Mucosa of descending colon (tissue), 3 donors: ENCODE measurements at regions not wholly inside any gene's neighbourhood (a gene's known extent, or its start where the extent isn't known, plus 50 kb on each side); places are given as distances from the start of the nearest gene placed in this dataset.
A peak's percentile ranks its signal among the peaks of the same experiment; 100 is the strongest.
"Not testable (repeated sequence)": the region's sequence is repeated elsewhere in the genome, so short reads cannot be mapped to it uniquely, and the experiment has no call there.

ENCODE experiments used
- ATAC-seq: fragments of 200-7000 bp; cut with Tn5 transposase; one replicate; pipeline ENCODE4 v1.9.1; 2020; ENCODE audit warnings: mild to moderate bottlenecking, moderate library complexity
- DNase-seq, 3 donors: peaks; one replicate each; pipeline ENCODE4 v3.0.0-alpha.2; 2020
- H3K36me3 ChIP-seq: fragments of 200-600 bp; one replicate; pipeline ENCODE4 v1.8.0; 2021; ENCODE audit warnings: low read depth, mild to moderate bottlenecking
- H3K4me1 ChIP-seq: fragments of 200-600 bp; one replicate; pipeline ENCODE4 v1.8.0; 2021; ENCODE audit warnings: low read depth, mild to moderate bottlenecking
- H3K4me3 ChIP-seq: fragments of 200-600 bp; one replicate; pipeline ENCODE4 v1.8.0; 2021; ENCODE audit warnings: mild to moderate bottlenecking
- H3K9me3 ChIP-seq: fragments of 200-600 bp; one replicate; pipeline ENCODE4 v1.8.0; 2021; ENCODE audit warnings: mild to moderate bottlenecking
- intact Hi-C, 2 donors: fragments of 100-400 bp; cut with DNase I in 1 of 2; cut with micrococcal nuclease in 1 of 2; formaldehyde crosslinking; loops; one replicate each; pipeline versions ENCODE4 v1.11.0 to v1.11.1; 2022; cut with DNase I, micrococcal nuclease
- TF ChIP-seq, protein P1 (sequence below): fragments of 200-600 bp; IDR thresholded peaks from one replicate; pipeline ENCODE4 v1.8.0; 2022; ENCODE audit warnings: antibody characterized with exemption, mild to moderate bottlenecking
- donor health status: DM: no; HTN: no; CAD: no; lungs with moderate emphysema.
- donor health status: DM: no; HTN: no; CAD: no.
- donor health status: DM: no; HTN: yes; CAD: no.

GRCh38 chr6:40880906-40881305 is 158.1 kb downstream of the UNC5CL start:
- TF ChIP-seq, protein P1, sequence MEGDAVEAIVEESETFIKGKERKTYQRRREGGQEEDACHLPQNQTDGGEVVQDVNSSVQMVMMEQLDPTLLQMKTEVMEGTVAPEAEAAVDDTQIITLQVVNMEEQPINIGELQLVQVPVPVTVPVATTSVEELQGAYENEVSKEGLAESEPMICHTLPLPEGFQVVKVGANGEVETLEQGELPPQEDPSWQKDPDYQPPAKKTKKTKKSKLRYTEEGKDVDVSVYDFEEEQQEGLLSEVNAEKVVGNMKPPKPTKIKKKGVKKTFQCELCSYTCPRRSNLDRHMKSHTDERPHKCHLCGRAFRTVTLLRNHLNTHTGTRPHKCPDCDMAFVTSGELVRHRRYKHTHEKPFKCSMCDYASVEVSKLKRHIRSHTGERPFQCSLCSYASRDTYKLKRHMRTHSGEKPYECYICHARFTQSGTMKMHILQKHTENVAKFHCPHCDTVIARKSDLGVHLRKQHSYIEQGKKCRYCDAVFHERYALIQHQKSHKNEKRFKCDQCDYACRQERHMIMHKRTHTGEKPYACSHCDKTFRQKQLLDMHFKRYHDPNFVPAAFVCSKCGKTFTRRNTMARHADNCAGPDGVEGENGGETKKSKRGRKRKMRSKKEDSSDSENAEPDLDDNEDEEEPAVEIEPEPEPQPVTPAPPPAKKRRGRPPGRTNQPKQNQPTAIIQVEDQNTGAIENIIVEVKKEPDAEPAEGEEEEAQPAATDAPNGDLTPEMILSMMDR: no peak
- intact Hi-C loops: no loop called here
- no peak for ATAC-seq
- Histone ChIP-seq H3K4me1 (no peaks in the 10 kb centered on the region), H3K9me3 (no peaks in the 10 kb centered on the region), H3K4me3 (no peak overlapping the region), H3K36me3 (no peaks in the 10 kb centered on the region)
- no peak for DNase-seq

GRCh38 chr6:40879169-40879568 is 159.9 kb downstream of the UNC5CL start:
- DNase-seq: no peak
- intact Hi-C loops: no loop called here
- no peak for ATAC-seq
- TF ChIP-seq, protein P1: no peak
- no peaks in the 10 kb centered on the region for H3K9me3 ChIP-seq
- H3K36me3 ChIP-seq: no peaks in the 10 kb centered on the region
- H3K4me3 ChIP-seq: no peak overlapping the region
- no peaks in the 10 kb centered on the region for H3K4me1 ChIP-seq

GRCh38 chr6:40877362-40877761 is 161.7 kb downstream of the UNC5CL start:
- Histone ChIP-seq H3K36me3 (no peaks in the 10 kb centered on the region), H3K4me1 (no peaks in the 10 kb centered on the region), H3K9me3 (no peaks in the 10 kb centered on the region), H3K4me3 (no peak overlapping the region)
- TF ChIP-seq, protein P1: no peak
- no peak for DNase-seq
- no peak for ATAC-seq
- intact Hi-C loops: no loop called here

DNA sequence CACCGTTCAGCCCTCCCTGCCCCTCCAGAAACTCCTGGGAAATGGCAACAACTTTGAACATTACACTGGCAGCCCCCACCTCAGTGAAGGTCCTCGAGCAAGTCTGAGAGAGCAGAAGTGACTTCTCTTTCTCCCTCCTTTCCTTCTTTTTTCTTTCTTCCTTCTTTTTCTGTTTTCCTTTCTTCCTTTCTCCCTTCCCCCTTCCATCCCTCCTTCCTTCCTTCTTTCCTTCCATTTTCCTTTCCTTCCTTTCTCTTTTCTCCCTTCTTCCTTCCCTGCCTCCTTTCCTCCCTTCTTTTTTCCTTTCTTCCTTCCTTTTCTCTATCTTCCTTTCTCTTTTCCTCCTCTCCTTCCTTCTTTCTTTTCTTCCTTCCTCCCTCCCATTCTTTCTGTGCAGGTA is 162.7 kb downstream of the UNC5CL start:
- ATAC-seq: no peak
- DNase-seq: no peak
- Histone ChIP-seq H3K4me3 (no peak overlapping the region), H3K36me3 (no peaks in the 10 kb centered on the region), H3K4me1 (no peaks in the 10 kb centered on the region), H3K9me3 (no peaks in the 10 kb centered on the region)
- TF ChIP-seq, protein P1: no peak
- intact Hi-C loops: no loop called here

DNA sequence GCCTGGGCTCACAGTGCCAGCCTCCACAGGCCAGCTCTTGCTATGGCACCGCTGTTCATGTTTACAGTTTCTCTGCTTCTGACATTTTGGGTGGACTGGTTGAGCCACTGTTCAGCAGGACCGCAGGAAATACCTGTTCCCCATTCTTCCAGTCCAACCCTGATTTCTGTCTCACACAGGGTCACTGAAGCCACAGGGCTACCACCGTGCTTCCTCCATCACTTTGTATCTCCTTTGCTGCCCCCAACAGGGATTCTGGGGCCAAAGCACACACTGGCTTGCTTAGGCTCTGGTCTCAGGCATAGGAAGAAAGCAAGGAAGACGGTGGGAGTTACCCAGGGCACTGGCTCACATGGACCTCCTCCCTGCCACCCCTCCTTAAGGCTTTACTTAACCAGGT is 164.5 kb downstream of the UNC5CL start:
- TF ChIP-seq, protein P1: no peak
- no peaks in the 10 kb centered on the region for H3K4me1 ChIP-seq
- no peaks in the 10 kb centered on the region for H3K36me3 ChIP-seq
- no peaks in the 10 kb centered on the region for H3K9me3 ChIP-seq
- intact Hi-C loops: no loop called here
- H3K4me3 ChIP-seq: no peak overlapping the region
- DNase-seq: peak in 1 of 3 donors; percentile 4
- no peak for ATAC-seq

DNA sequence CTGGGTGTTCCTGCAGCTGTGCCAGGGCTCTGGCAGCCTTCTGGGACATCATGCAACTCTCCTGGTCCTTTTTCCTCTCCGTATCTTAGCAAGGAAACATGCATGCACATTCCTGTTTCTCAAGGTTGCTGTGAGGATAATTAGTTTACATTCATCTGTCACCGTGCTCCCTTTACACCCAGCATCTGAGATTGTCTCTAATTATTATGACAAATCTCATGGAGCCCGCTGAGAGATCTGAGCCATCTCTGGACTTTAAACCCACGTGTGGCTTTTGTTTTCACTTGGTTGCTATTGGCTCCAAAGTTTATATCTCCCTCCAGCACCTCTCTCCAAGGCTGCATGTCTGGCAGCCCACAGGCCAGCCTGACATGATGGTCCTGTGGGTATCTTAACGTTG is 167.6 kb downstream of the UNC5CL start:
- no peak for ATAC-seq
- DNase-seq: no peak

GRCh38 chr6:40868089-40868865 is 170.7 kb downstream of the UNC5CL start:
- H3K4me1 ChIP-seq, ATAC-seq, H3K36me3 ChIP-seq, DNase-seq, intact Hi-C loops, H3K9me3 ChIP-seq, H3K4me3 ChIP-seq: not testable (repeated sequence)

More for the DNA sequence above, 167.6 kb downstream of the UNC5CL start:
- no peaks in the 10 kb centered on the region for H3K36me3 ChIP-seq
- no peaks in the 10 kb centered on the region for H3K4me1 ChIP-seq
- no peaks in the 10 kb centered on the region for H3K9me3 ChIP-seq
- TF ChIP-seq, protein P1: no peak
- no peak overlapping the region for H3K4me3 ChIP-seq
- intact Hi-C loops: no loop called here

DNA sequence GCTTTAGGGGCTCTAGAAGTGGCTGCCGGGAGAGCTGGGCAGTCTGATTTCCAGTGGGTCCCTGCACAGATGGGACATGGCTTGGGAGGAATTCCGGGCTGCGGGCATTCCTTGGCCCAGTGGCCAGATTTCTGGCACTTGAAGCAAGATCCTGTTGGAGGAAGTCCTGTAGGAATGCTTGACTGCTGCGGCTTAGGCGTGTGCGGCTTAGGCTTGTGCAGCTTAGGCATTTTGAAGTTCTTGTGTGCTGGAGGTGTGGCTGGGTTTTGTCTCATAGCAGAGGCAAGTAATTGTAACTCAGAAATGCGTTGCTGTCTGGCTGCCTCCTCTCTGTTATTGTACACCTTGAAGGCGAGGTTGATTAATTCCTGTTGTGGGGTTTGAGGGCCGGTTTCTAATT is 171.5 kb downstream of the UNC5CL start:
- H3K9me3 ChIP-seq, H3K36me3 ChIP-seq, DNase-seq, intact Hi-C loops, H3K4me1 ChIP-seq, ATAC-seq, H3K4me3 ChIP-seq: not testable (repeated sequence)
